ENCODE measurements at regions not wholly inside any gene's neighbourhood (a gene's known extent, or its start where the extent isn't known, plus 50 kb on each side); places are given as distances from the start of the nearest gene placed in this dataset.

GRCh38 chr6:40282986-40283385 lies 304.2 kb downstream of the LRFN2 start:
- no peak for DNase-seq (ENCODE audit: low spot score)
- 72% methylated on average over 2 of the region's 2 CpGs for WGBS
- TF ChIP-seq HNF4G (IDR thresholded peaks at IDR 0.05) (no peak), HNF4A (conservative IDR thresholded peaks at IDR 0.05) (no peak), YY1 (IDR thresholded peaks at IDR 0.05) (no peak)
- no peak overlapping the region for H3K9ac ChIP-seq (ENCODE audit: low read depth in 1 of 2, low read length in 2 of 2)
- H3K36me3 ChIP-seq (ENCODE audit: control insufficient read depth in 4 of 4, insufficient read depth in 3 of 4, low read depth in 1 of 4, low read length in 3 of 4): no peaks in the 10 kb centered on the region
- H3K27ac ChIP-seq (ENCODE audit: low read depth in 1 of 2, low read length in 2 of 2): no peak overlapping the region
- H3K4me3 ChIP-seq (ENCODE audit: low read depth in 1 of 3, low read length in 3 of 3): no peak overlapping the region
- H3K27me3 ChIP-seq (ENCODE audit: control insufficient read depth in 4 of 4, insufficient read depth in 4 of 4, low read length in 3 of 4): no peaks in the 10 kb centered on the region
- H3K9me3 ChIP-seq (ENCODE audit: control insufficient read depth in 4 of 4, low read length in 3 of 4): no peaks in the 10 kb centered on the region
- H3K4me1 ChIP-seq (ENCODE audit: control insufficient read depth in 4 of 4, insufficient read depth in 4 of 4, low read length in 3 of 4): no peaks in the 10 kb centered on the region

- no peak for DNase-seq (ENCODE audit: low spot score)
- WGBS: 83% methylated on average over 5 of the region's 5 CpGs
- H3K27me3 ChIP-seq (ENCODE audit: control insufficient read depth in 4 of 4, insufficient read depth in 4 of 4, low read length in 3 of 4): no peaks in the 10 kb centered on the region
- H3K9me3 ChIP-seq (ENCODE audit: control insufficient read depth in 4 of 4, low read length in 3 of 4): no peaks in the 10 kb centered on the region
- no peak overlapping the region for H3K27ac ChIP-seq (ENCODE audit: low read depth in 1 of 2, low read length in 2 of 2)
- H3K9ac ChIP-seq (ENCODE audit: low read depth in 1 of 2, low read length in 2 of 2): no peak overlapping the region
- no peaks in the 10 kb centered on the region for H3K36me3 ChIP-seq (ENCODE audit: control insufficient read depth in 4 of 4, insufficient read depth in 3 of 4, low read depth in 1 of 4, low read length in 3 of 4)
- H3K4me3 ChIP-seq (ENCODE audit: low read depth in 1 of 3, low read length in 3 of 3): no peak overlapping the region
- TF ChIP-seq NR2F2 (IDR thresholded peaks at IDR 0.05) (no peak), EGR1 (IDR thresholded peaks at IDR 0.05; ENCODE audit: low read depth in 2 of 2) (no peak), CTCF (IDR thresholded peaks at IDR 0.05; ENCODE audit: low read depth, low read length, missing input control) (no peak), FOXA1 (IDR thresholded peaks at IDR 0.05) (no peak), SP1 (IDR thresholded peaks at IDR 0.05) (no peak), RXRA (IDR thresholded peaks at IDR 0.05) (no peak), JUND (IDR thresholded peaks at IDR 0.05) (no peak), FOXA2 (IDR thresholded peaks at IDR 0.05) (no peak), ZBTB33 (IDR thresholded peaks at IDR 0.05) (no peak), YY1 (IDR thresholded peaks at IDR 0.05) (no peak), HNF4A (conservative IDR thresholded peaks at IDR 0.05) (no peak), RAD21 (IDR thresholded peaks at IDR 0.05) (no peak), GABPA (IDR thresholded peaks at IDR 0.05 in 1 of 2, conservative IDR thresholded peaks at IDR 0.05 in 1 of 2) (no peak)
- TF ChIP-seq, protein P1, sequence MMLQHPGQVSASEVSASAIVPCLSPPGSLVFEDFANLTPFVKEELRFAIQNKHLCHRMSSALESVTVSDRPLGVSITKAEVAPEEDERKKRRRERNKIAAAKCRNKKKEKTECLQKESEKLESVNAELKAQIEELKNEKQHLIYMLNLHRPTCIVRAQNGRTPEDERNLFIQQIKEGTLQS (IDR thresholded peaks at IDR 0.05): no peak
- TF ChIP-seq, protein P2, sequence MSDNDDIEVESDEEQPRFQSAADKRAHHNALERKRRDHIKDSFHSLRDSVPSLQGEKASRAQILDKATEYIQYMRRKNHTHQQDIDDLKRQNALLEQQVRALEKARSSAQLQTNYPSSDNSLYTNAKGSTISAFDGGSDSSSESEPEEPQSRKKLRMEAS (IDR thresholded peaks at IDR 0.05): no peak
- TF ChIP-seq, protein P3, sequence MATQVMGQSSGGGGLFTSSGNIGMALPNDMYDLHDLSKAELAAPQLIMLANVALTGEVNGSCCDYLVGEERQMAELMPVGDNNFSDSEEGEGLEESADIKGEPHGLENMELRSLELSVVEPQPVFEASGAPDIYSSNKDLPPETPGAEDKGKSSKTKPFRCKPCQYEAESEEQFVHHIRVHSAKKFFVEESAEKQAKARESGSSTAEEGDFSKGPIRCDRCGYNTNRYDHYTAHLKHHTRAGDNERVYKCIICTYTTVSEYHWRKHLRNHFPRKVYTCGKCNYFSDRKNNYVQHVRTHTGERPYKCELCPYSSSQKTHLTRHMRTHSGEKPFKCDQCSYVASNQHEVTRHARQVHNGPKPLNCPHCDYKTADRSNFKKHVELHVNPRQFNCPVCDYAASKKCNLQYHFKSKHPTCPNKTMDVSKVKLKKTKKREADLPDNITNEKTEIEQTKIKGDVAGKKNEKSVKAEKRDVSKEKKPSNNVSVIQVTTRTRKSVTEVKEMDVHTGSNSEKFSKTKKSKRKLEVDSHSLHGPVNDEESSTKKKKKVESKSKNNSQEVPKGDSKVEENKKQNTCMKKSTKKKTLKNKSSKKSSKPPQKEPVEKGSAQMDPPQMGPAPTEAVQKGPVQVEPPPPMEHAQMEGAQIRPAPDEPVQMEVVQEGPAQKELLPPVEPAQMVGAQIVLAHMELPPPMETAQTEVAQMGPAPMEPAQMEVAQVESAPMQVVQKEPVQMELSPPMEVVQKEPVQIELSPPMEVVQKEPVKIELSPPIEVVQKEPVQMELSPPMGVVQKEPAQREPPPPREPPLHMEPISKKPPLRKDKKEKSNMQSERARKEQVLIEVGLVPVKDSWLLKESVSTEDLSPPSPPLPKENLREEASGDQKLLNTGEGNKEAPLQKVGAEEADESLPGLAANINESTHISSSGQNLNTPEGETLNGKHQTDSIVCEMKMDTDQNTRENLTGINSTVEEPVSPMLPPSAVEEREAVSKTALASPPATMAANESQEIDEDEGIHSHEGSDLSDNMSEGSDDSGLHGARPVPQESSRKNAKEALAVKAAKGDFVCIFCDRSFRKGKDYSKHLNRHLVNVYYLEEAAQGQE (IDR thresholded peaks at IDR 0.05): no peak
- peaks cover 0 to 2% (median 0%) of the 10 kb centered on the region in 4 donors for H3K4me1 ChIP-seq (ENCODE audit: control insufficient read depth in 4 of 4, insufficient read depth in 4 of 4, low read length in 3 of 4)
Observed at GRCh38 chr6:40281402-40281801, 305.8 kb downstream of the LRFN2 start.
